Stomach (tissue), 4 donors: ENCODE measurements at regions not wholly inside any gene's neighbourhood (a gene's known extent, or its start where the extent isn't known, plus 50 kb on each side); places are given as distances from the start of the nearest gene placed in this dataset.

ENCODE experiments used
- EP300 ChIP-seq: sonication (generic); formaldehyde crosslinking; IDR thresholded peaks from one replicate; pipeline ENCODE4 v1.6.1; 2017; ENCODE audit warnings: antibody characterized with exemption
- POLR2A ChIP-seq, 4 donors: fragments of 450-650 bp; IDR thresholded peaks; one replicate each; pipeline ENCODE4 v1.6.1; 2016; ENCODE audit warnings: antibody characterized with exemption in 4 of 4, control low read depth in 2 of 4, mild to moderate bottlenecking in 1 of 4, moderate library complexity in 1 of 4
- POLR2AphosphoS5 ChIP-seq, 3 donors: sonication (generic); formaldehyde crosslinking; IDR thresholded peaks; one replicate each; pipeline ENCODE4 v1.6.1; 2016; ENCODE audit warnings: antibody characterized with exemption in 3 of 3
- TF ChIP-seq, protein P1 (sequence below), 7 experiments: fragments of 450-650 bp in 4 of 7; fragments of 200-600 bp in 3 of 7; sonication (generic) in 3 of 7; IDR thresholded peaks; one replicate each; pipeline ENCODE4 v1.5.1; 2016 to 2019; ENCODE audit warnings: antibody characterized with exemption in 7 of 7, control low read depth in 2 of 7, mild to moderate bottlenecking in 1 of 7

DNA sequence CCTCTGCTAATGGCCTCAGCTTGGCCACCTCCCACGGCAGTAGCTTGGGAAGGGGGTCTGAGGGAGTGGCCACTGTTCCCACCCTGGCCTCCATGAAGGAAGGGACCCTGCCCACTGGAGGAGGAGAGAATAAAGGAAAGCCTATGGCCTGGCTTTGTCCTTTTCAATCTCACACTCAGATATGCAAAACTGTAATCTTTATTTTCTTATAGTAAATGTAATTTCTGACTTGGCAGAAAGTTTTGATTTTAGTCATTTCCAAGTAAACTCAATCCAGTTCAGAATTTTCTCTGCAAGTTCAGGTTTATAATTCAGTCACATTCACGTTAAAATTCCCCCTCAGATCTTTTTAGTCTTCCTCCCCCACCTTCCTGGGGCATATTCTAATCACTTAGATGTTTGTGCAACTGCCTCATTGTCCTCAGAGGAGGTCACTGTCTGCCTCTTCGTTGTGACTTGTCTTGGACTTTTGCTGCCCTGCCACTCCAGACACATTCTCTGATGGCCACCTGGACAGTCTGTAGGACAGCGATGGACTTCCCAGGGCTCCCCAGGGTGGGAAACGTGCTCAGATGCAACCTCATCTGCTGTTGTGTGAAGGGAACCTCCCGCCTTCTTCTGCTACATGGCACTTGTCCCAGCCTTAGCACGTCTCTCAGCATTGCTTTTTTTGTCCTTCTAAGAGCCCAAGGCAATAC is 222.8 kb upstream of the TBL1XR1 start:
- TF ChIP-seq POLR2AphosphoS5 (IDR thresholded peaks at IDR 0.05) (no peak), POLR2A (IDR thresholded peaks at IDR 0.05) (no peak), EP300 (no peak)
- TF ChIP-seq, protein P1, sequence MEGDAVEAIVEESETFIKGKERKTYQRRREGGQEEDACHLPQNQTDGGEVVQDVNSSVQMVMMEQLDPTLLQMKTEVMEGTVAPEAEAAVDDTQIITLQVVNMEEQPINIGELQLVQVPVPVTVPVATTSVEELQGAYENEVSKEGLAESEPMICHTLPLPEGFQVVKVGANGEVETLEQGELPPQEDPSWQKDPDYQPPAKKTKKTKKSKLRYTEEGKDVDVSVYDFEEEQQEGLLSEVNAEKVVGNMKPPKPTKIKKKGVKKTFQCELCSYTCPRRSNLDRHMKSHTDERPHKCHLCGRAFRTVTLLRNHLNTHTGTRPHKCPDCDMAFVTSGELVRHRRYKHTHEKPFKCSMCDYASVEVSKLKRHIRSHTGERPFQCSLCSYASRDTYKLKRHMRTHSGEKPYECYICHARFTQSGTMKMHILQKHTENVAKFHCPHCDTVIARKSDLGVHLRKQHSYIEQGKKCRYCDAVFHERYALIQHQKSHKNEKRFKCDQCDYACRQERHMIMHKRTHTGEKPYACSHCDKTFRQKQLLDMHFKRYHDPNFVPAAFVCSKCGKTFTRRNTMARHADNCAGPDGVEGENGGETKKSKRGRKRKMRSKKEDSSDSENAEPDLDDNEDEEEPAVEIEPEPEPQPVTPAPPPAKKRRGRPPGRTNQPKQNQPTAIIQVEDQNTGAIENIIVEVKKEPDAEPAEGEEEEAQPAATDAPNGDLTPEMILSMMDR (IDR thresholded peaks at IDR 0.05), result no peak
